OCI-LY7 (cell line): ENCODE measurements at regions not wholly inside any gene's neighbourhood (a gene's known extent, or its start where the extent isn't known, plus 50 kb on each side); places are given as distances from the start of the nearest gene placed in this dataset.

Experiments
- CTCF ChIP-seq: fragments of 200-600 bp; sonication (generic); conservative IDR thresholded peaks from 2 replicates; pipeline ENCODE4 v1.5.1; 2014; ENCODE audit warnings: mild to moderate bottlenecking, antibody characterized with exemption, low read length, moderate library complexity, mixed read lengths
- EZH2phosphoT487 ChIP-seq: fragments of 200-600 bp; sonication (generic); IDR thresholded peaks from 2 replicates; pipeline ENCODE4 v1.6.1; 2018; ENCODE audit warnings: low read depth, borderline replicate concordance, mild to moderate bottlenecking, mixed run types, antibody characterized with exemption, low read length, moderate library complexity, mixed read lengths

- TF ChIP-seq CTCF, result no peak
- TF ChIP-seq EZH2phosphoT487, result no peak
These were observed 425.4 kb downstream of the NYAP2 start for GRCh38 chr2:225824748-225825449.
